Peyer's patch (tissue), 4 donors: ENCODE measurements at regions not wholly inside any gene's neighbourhood (a gene's known extent, or its start where the extent isn't known, plus 50 kb on each side); places are given as distances from the start of the nearest gene placed in this dataset.

ENCODE experiments used
- DNase-seq, 3 donors: peaks; one replicate each; pipeline ENCODE4 v3.0.0-alpha.2; 2017 to 2019
- H3K27ac ChIP-seq, 4 donors: fragments of 200-600 bp; sonication (generic); one replicate each; pipeline ENCODE4 v1.5.1; 2016 to 2019
- H3K27me3 ChIP-seq, 2 donors: fragments of 200-600 bp; sonication (generic); one replicate each; pipeline ENCODE4 v1.5.1; 2019
- H3K36me3 ChIP-seq, 3 donors: fragments of 200-600 bp; sonication (generic); one replicate each; pipeline ENCODE4 v1.5.1; 2016 to 2019
- H3K4me1 ChIP-seq, 4 donors: fragments of 200-600 bp; sonication (generic); one replicate each; pipeline ENCODE4 v1.5.1; 2016 to 2019
- H3K4me3 ChIP-seq, 4 donors: fragments of 200-600 bp; sonication (generic); 1 replicate in 3 of 4; 2 replicates in 1 of 4; pipeline ENCODE4 v1.5.1; 2016 to 2019; ENCODE audit warnings: mild to moderate bottlenecking in 1 of 4
- H3K9me3 ChIP-seq, 4 donors: fragments of 200-600 bp; sonication (generic); one replicate each; pipeline ENCODE4 v1.5.1; 2016 to 2019; ENCODE audit warnings: mild to moderate bottlenecking in 1 of 4
- POLR2A ChIP-seq, 2 donors: fragments of 450-650 bp; IDR thresholded peaks; one replicate each; pipeline ENCODE4 v1.5.1; 2017; ENCODE audit warnings: antibody characterized with exemption in 2 of 2, mild to moderate bottlenecking in 2 of 2, moderate library complexity in 2 of 2
- TF ChIP-seq, protein P1 (sequence below), 6 experiments: fragments of 450-650 bp in 4 of 6; fragments of 200-600 bp in 2 of 6; sonication (generic) in 1 of 6; IDR thresholded peaks; one replicate each; pipeline ENCODE4 v1.5.1; 2017 to 2019; ENCODE audit warnings: antibody characterized with exemption in 6 of 6, mild to moderate bottlenecking in 3 of 6, moderate library complexity in 1 of 6

DNA sequence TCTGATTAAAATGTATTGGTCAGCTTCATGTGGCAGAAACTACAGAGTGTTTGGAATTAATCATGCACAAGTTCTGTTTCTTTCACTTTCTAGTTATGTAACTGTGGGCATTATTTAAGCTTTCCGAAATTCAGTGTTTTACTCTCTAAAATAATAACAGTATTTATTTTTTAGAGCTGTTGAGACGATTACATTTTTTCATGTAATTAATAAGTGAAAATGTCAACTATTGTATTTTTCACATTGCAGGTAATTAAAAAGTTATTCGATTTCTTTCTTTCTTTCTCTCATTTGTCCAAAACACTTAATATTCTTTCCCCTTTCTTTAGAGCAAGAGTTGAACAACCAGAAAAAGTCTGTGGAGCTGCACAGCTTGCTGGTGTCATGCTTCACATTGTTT lies 559.4 kb upstream of the PCDH20 start:
- no peak overlapping the region for H3K4me3 ChIP-seq
- H3K4me1 ChIP-seq = no peaks in the 10 kb centered on the region
- H3K27me3 ChIP-seq = no peaks in the 10 kb centered on the region
- H3K36me3 ChIP-seq = no peaks in the 10 kb centered on the region
- DNase-seq = no peak
- no peaks in the 10 kb centered on the region for H3K9me3 ChIP-seq
- no peak overlapping the region for H3K27ac ChIP-seq
- no peak for TF ChIP-seq POLR2A (IDR thresholded peaks at IDR 0.05)

DNA sequence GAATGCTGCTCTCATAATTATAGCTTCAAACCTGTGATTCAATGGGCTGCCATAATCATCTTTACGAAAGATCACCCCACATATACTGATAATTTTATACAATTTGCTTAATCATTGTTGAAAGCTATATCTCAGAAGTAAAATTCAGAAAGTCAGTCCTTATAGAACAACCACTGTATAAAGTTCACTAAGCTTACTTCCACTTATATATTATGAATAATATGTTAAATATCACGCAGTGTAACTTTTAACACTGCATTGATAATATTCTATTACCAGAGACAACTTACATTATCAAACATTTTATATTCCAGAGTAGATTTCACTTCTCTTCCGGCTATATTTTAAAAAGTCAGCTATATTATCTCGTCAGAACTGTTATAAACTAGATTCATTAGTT lies 550.1 kb upstream of the PCDH20 start:
- no peaks in the 10 kb centered on the region for H3K9me3 ChIP-seq
- no peak overlapping the region for H3K27ac ChIP-seq
- H3K4me3 ChIP-seq = no peak overlapping the region
- no peaks in the 10 kb centered on the region for H3K27me3 ChIP-seq
- no peak for DNase-seq
- H3K36me3 ChIP-seq = no peaks in the 10 kb centered on the region
- H3K4me1 ChIP-seq = no peaks in the 10 kb centered on the region
- TF ChIP-seq, protein P1, sequence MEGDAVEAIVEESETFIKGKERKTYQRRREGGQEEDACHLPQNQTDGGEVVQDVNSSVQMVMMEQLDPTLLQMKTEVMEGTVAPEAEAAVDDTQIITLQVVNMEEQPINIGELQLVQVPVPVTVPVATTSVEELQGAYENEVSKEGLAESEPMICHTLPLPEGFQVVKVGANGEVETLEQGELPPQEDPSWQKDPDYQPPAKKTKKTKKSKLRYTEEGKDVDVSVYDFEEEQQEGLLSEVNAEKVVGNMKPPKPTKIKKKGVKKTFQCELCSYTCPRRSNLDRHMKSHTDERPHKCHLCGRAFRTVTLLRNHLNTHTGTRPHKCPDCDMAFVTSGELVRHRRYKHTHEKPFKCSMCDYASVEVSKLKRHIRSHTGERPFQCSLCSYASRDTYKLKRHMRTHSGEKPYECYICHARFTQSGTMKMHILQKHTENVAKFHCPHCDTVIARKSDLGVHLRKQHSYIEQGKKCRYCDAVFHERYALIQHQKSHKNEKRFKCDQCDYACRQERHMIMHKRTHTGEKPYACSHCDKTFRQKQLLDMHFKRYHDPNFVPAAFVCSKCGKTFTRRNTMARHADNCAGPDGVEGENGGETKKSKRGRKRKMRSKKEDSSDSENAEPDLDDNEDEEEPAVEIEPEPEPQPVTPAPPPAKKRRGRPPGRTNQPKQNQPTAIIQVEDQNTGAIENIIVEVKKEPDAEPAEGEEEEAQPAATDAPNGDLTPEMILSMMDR (IDR thresholded peaks at IDR 0.05) = no peak
- no peak for TF ChIP-seq POLR2A (IDR thresholded peaks at IDR 0.05)

DNA sequence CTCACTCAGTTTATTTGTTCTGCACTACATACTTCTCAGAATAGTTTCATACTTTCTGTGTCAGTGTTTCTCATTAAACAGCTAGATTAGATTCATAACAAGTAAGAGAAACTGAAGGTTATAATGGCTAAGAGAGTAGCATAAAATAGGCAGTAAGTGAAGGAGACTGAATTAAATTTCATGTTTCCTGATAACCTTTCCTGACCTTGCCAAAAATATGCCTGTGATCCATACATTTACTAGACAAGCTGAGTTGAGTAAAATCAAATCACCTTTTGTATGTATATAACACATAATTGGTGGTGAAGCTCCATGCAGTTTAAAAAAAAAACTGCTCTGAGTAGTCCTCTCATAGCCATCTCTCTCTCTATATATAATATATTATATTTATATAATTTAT lies 545.3 kb upstream of the PCDH20 start:
- Histone ChIP-seq H3K4me3 (no peak overlapping the region), H3K27me3 (no peaks in the 10 kb centered on the region), H3K36me3 (no peaks in the 10 kb centered on the region), H3K4me1 (no peaks in the 10 kb centered on the region), H3K9me3 (no peaks in the 10 kb centered on the region), H3K27ac (no peak overlapping the region)
- no peak for DNase-seq
- TF ChIP-seq, protein P1 (IDR thresholded peaks at IDR 0.05) = no peak
- TF ChIP-seq POLR2A (IDR thresholded peaks at IDR 0.05) = no peak

DNA sequence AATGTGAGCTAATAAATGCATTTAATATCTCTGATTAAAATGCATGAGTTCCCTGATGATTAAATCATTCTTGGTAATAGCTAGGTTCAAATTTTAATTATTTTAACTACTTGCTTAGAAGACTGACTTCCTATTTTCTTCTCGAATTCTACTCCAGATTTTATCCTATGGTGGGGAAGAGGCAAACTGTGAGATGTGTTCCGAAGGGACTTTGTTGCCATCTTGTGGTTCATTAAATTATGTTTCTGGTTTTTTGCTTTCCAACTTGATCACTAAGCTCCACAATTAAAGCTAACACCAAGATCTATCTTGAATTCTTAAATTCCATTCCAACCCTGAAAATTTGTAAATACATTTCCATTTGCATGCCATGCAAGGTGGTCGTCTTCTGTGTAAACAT lies 538.4 kb upstream of the PCDH20 start:
- Histone ChIP-seq H3K27me3 (no peaks in the 10 kb centered on the region), H3K4me3 (no peak overlapping the region), H3K9me3 (no peaks in the 10 kb centered on the region), H3K27ac (no peak overlapping the region), H3K36me3 (no peaks in the 10 kb centered on the region), H3K4me1 (no peaks in the 10 kb centered on the region)
- TF ChIP-seq, protein P1 (IDR thresholded peaks at IDR 0.05) = peak in 2 of 6 experiments; percentile 10 to 20
- no peak for TF ChIP-seq POLR2A (IDR thresholded peaks at IDR 0.05)
- DNase-seq = no peak

DNA sequence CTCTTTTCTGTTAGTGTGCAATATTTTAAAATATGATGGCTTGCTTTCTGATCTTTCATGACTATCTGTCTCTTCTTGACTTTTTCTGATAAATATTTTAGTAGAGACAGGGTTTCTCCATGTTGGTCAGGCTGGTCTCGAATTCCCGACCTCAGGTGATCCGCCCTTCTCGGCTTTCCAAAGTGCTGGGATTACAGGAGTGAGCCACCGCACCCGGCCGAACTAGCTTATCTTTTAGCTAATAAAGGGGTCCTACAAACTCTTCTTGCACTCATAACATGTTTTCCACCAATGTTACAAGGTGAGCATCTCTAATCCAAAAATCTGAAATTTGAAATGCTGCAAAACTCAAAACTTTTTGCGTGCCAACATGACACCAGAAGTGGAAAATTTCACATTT lies 535.2 kb upstream of the PCDH20 start:
- DNase-seq = no peak
- Histone ChIP-seq H3K4me1 (no peaks in the 10 kb centered on the region), H3K27me3 (no peaks in the 10 kb centered on the region), H3K27ac (no peak overlapping the region), H3K9me3 (no peaks in the 10 kb centered on the region), H3K4me3 (no peak overlapping the region), H3K36me3 (no peaks in the 10 kb centered on the region)
- TF ChIP-seq POLR2A (IDR thresholded peaks at IDR 0.05) = no peak
- TF ChIP-seq, protein P1 (IDR thresholded peaks at IDR 0.05) = no peak

DNA sequence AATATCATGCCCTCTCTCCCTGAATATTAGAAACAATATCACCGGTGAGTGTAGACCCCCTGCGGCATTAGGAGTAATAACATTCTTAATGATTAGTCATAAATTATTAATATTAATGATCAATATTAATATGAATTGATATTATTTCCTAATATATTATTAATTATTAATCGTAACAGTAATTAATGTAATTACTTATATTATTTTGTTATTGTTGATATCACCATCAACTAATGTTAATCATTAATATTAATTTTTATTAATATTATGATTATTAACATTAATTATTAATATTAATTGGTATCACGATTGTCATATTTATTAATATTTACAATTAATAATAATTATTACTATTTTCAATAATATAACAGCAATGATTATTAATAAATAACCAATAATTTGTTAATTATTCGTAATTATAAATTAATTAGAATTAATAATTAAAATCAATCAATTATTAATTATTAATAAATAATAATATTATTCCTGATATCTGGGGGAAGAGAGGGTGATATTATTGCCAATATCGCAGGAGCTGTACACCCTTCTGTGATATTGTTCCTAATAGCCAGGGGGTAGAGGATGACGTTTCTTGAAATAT lies 528.8 kb upstream of the PCDH20 start:
- no peaks in the 10 kb centered on the region for H3K9me3 ChIP-seq
- H3K36me3 ChIP-seq = no peaks in the 10 kb centered on the region
- H3K27me3 ChIP-seq = no peaks in the 10 kb centered on the region
- no peak overlapping the region for H3K27ac ChIP-seq
- H3K4me3 ChIP-seq = no peak overlapping the region
- DNase-seq = no peak
- no peaks in the 10 kb centered on the region for H3K4me1 ChIP-seq
- no peak for TF ChIP-seq POLR2A (IDR thresholded peaks at IDR 0.05)
- TF ChIP-seq, protein P1 (IDR thresholded peaks at IDR 0.05) = no peak
